Caco-2 (cell line): ENCODE measurements at regions not wholly inside any gene's neighbourhood (a gene's known extent, or its start where the extent isn't known, plus 50 kb on each side); places are given as distances from the start of the nearest gene placed in this dataset.

Source experiments
- BruUV-seq: library from RNA; stranded (reverse); fragments of 400-500 nt; replicated peaks from 2 replicates; lab custom pipeline; 2021; lab: Mats Ljungman, UMichigan
- CTCF ChIA-PET: fragments of 300-600 bp; sonication (Branson Sonifier 250); formaldehyde crosslinking; loops from one replicate; lab custom pipeline; 2022; ENCODE audit warnings: antibody characterized with exemption; lab: Charles Lee
- POLR2A ChIA-PET: fragments of 300-600 bp; sonication (Branson Sonifier 250); formaldehyde crosslinking; loops from one replicate; lab custom pipeline; 2022; ENCODE audit warnings: antibody characterized with exemption; lab: Charles Lee
- DNase-seq, 2 experiments: peaks; one replicate each; pipeline versions ENCODE4 v3.0.0 to v3.0.0-alpha.2; 2020 to 2022
- H3K27me3 ChIP-seq: replicated peaks from 2 replicates; pipeline ENCODE4 v1.6.0; 2011; ENCODE audit warnings: low read length; ENCODE audit not compliant: control insufficient read depth, insufficient read depth
- H3K36me3 ChIP-seq: 2 replicates; pipeline ENCODE4 v1.5.1; 2011; ENCODE audit warnings: low read length; ENCODE audit not compliant: control insufficient read depth, insufficient read depth
- H3K4me1 ChIP-seq: fragments of 250-450 bp; sonication (Bioruptor Pico); 2 replicates; pipeline ENCODE4 v1.5.1; 2020; ENCODE audit warnings: mild to moderate bottlenecking
- H3K4me3 ChIP-seq: 2 replicates; pipeline ENCODE4 v1.5.1; 2011; ENCODE audit warnings: low read depth, mild to moderate bottlenecking, control low read depth, low read length
- H3K9me3 ChIP-seq: fragments of 250-450 bp; sonication (Bioruptor Pico); 2 replicates; pipeline ENCODE4 v1.5.1; 2020; ENCODE audit warnings: mild to moderate bottlenecking, moderate library complexity
- H3K27ac Mint-ChIP-seq: one replicate; pipeline ENCODE4 v1.8.0; 2022; ENCODE audit warnings: mixed read lengths; ENCODE audit not compliant: unreplicated experiment
- H3K27me3 Mint-ChIP-seq: one replicate; pipeline ENCODE4 v1.8.0; 2022; ENCODE audit warnings: mixed read lengths; ENCODE audit not compliant: insufficient read depth, unreplicated experiment
- H3K36me3 Mint-ChIP-seq: one replicate; pipeline ENCODE4 v1.8.0; 2022; ENCODE audit warnings: mild to moderate bottlenecking, mixed read lengths; ENCODE audit not compliant: insufficient read depth, unreplicated experiment
- H3K4me1 Mint-ChIP-seq: one replicate; pipeline ENCODE4 v1.8.0; 2022; ENCODE audit warnings: low read depth, mixed read lengths; ENCODE audit not compliant: unreplicated experiment
- H3K4me3 Mint-ChIP-seq: one replicate; pipeline ENCODE4 v1.8.0; 2022; ENCODE audit warnings: mild to moderate bottlenecking, moderate library complexity, mixed read lengths; ENCODE audit not compliant: unreplicated experiment
- H3K9me3 Mint-ChIP-seq: one replicate; pipeline ENCODE4 v1.8.0; 2022; ENCODE audit warnings: mixed read lengths; ENCODE audit not compliant: unreplicated experiment
- CTCF ChIP-seq, 2 experiments: fragments of 200-600 bp in 1 of 2; IDR thresholded peaks; 1 replicate in 1 of 2; 2 replicates in 1 of 2; pipeline versions ENCODE4 v1.5.1 to v1.8.0; 2011 to 2022; ENCODE audit warnings: antibody characterized with exemption in 1 of 2, control low read depth in 1 of 2, inconsistent platforms in 1 of 2, low read depth in 1 of 2, low read length in 1 of 2, mild to moderate bottlenecking in 1 of 2, moderate library complexity in 1 of 2; ENCODE audit not compliant: insufficient read depth in 1 of 2, severe bottlenecking in 1 of 2, unreplicated experiment in 1 of 2
- intact Hi-C: fragments of 100-400 bp; cut with micrococcal nuclease; formaldehyde crosslinking; loops from one replicate; pipeline ENCODE4 v1.10.0; 2022; ENCODE audit not compliant: unreplicated experiment

GRCh38 chr5:166947045-166947444 lies 1344.4 kb upstream of the WWC1 start:
- H3K4me1 ChIP-seq, result no peaks in the 10 kb centered on the region
- Mint-ChIP-seq H3K4me1 (no peaks in the 10 kb centered on the region), H3K4me3 (no peak overlapping the region), H3K9me3 (peaks cover 15% of the 10 kb centered on the region), H3K27me3 (no peaks in the 10 kb centered on the region), H3K36me3 (no peaks in the 10 kb centered on the region), H3K27ac (no peak overlapping the region)
- no peak for DNase-seq
- no peaks in the 10 kb centered on the region for H3K36me3 ChIP-seq
- ChIA-PET CTCF (no interaction called here), POLR2A (no interaction called here)
- intact Hi-C loops, result no loop called here
- no TSS peak for BruUV-seq
- no peaks in the 10 kb centered on the region for H3K9me3 ChIP-seq
- TF ChIP-seq CTCF (IDR thresholded peaks at IDR 0.05; ENCODE audit: insufficient read depth in 1 of 2, low read depth in 1 of 2, low read length in 1 of 2, severe bottlenecking in 1 of 2, unreplicated experiment in 1 of 2), result no peak
- no peak overlapping the region for H3K4me3 ChIP-seq
- H3K27me3 ChIP-seq, result no peaks in the 10 kb centered on the region

- no peak for DNase-seq
- Mint-ChIP-seq H3K27me3 (no peaks in the 10 kb centered on the region), H3K27ac (no peak overlapping the region), H3K36me3 (no peaks in the 10 kb centered on the region), H3K4me1 (no peaks in the 10 kb centered on the region), H3K4me3 (no peak overlapping the region), H3K9me3 (peaks cover 3% of the 10 kb centered on the region)
- BruUV-seq, result no TSS peak
- POLR2A ChIA-PET, result no interaction called here
- intact Hi-C loops, result no loop called here
- Histone ChIP-seq H3K27me3 (no peaks in the 10 kb centered on the region), H3K36me3 (no peaks in the 10 kb centered on the region), H3K4me3 (no peak overlapping the region), H3K4me1 (no peaks in the 10 kb centered on the region), H3K9me3 (no peaks in the 10 kb centered on the region)
- CTCF ChIA-PET, result no interaction called here
- TF ChIP-seq CTCF (IDR thresholded peaks at IDR 0.05; ENCODE audit: insufficient read depth in 1 of 2, low read depth in 1 of 2, low read length in 1 of 2, severe bottlenecking in 1 of 2, unreplicated experiment in 1 of 2), result no peak
These were observed 1342.8 kb upstream of the WWC1 start for GRCh38 chr5:166948679-166949078.

GRCh38 chr5:166952048-166952447 lies 1339.4 kb upstream of the WWC1 start:
- BruUV-seq, result no TSS peak
- ChIA-PET CTCF (no interaction called here), POLR2A (no interaction called here)
- H3K4me1 ChIP-seq, result no peaks in the 10 kb centered on the region
- no peaks in the 10 kb centered on the region for H3K9me3 ChIP-seq
- no peaks in the 10 kb centered on the region for H3K36me3 Mint-ChIP-seq
- no peaks in the 10 kb centered on the region for H3K9me3 Mint-ChIP-seq
- no peaks in the 10 kb centered on the region for H3K4me1 Mint-ChIP-seq
- intact Hi-C loops, result no loop called here
- H3K4me3 ChIP-seq, result no peak overlapping the region
- no peak overlapping the region for H3K4me3 Mint-ChIP-seq
- H3K27ac Mint-ChIP-seq, result no peak overlapping the region
- no peak for TF ChIP-seq CTCF (IDR thresholded peaks at IDR 0.05; ENCODE audit: insufficient read depth in 1 of 2, low read depth in 1 of 2, low read length in 1 of 2, severe bottlenecking in 1 of 2, unreplicated experiment in 1 of 2)
- DNase-seq, result no peak
- no peaks in the 10 kb centered on the region for H3K27me3 ChIP-seq
- H3K36me3 ChIP-seq, result no peaks in the 10 kb centered on the region
- H3K27me3 Mint-ChIP-seq, result no peaks in the 10 kb centered on the region
